Right ventricle myocardium inferior (tissue), 1 donor: ENCODE measurements at regions not wholly inside any gene's neighbourhood (a gene's known extent, or its start where the extent isn't known, plus 50 kb on each side); places are given as distances from the start of the nearest gene placed in this dataset.
"Not testable (repeated sequence)": the region's sequence is repeated elsewhere in the genome, so short reads cannot be mapped to it uniquely, and the experiment has no call there.

Source experiments
- ATAC-seq: fragments of 200-7000 bp; cut with Tn5 transposase; one replicate; pipeline ENCODE4 v1.9.1; 2020; ENCODE audit warnings: mild to moderate bottlenecking, moderate library complexity
- DNase-seq: peaks from one replicate; pipeline ENCODE4 v3.0.0; 2021; ENCODE audit errors: missing footprints
- intact Hi-C: fragments of 100-400 bp; cut with DNase I; formaldehyde crosslinking; loops from one replicate; pipeline ENCODE4 v1.11.0; 2022
- donor health status: DM: no; HTN: yes; CAD: no; lungs with severe emphysema.

DNA sequence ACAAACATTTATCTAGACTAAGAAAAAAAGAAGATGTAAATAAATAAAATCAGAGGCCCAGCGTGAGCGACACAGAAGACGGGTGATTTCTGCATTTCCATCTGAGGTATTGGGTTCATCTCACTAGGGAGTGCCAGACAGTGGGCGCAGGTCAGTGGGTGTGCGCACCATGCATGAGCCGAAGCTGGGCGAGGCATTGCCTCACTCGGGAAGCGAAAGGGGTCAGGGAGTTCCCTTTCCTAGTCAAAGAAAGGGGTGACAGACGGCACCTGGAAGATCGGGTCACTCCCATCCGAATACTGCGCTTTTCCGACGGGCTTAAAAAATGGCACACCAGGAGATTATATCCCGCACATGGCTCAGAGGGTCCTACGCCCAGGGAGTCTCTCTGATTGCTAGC lies 79.5 kb upstream of the ABCD2 start:
- not testable (repeated sequence) for DNase-seq, ATAC-seq
- intact Hi-C loops = loop anchor here (10.0 kb wide), 1 partner anchor 384 kb away; no protein-coding TSS in a partner anchor

- DNase-seq = no peak
- intact Hi-C loops = loop anchor here (10.0 kb wide), 1 partner anchor 382 kb away; no protein-coding TSS in a partner anchor
- ATAC-seq = no peak
These were observed 77.5 kb upstream of the ABCD2 start for GRCh38 chr12:39697108-39697507.

- intact Hi-C loops = loop anchor here (2.0 to 10.0 kb wide), 2 partner anchors 106 to 378 kb away; no protein-coding TSS in a partner anchor
- no peak for ATAC-seq
- no peak for DNase-seq
These were observed 72.8 kb upstream of the ABCD2 start for GRCh38 chr12:39692258-39692853.

DNA sequence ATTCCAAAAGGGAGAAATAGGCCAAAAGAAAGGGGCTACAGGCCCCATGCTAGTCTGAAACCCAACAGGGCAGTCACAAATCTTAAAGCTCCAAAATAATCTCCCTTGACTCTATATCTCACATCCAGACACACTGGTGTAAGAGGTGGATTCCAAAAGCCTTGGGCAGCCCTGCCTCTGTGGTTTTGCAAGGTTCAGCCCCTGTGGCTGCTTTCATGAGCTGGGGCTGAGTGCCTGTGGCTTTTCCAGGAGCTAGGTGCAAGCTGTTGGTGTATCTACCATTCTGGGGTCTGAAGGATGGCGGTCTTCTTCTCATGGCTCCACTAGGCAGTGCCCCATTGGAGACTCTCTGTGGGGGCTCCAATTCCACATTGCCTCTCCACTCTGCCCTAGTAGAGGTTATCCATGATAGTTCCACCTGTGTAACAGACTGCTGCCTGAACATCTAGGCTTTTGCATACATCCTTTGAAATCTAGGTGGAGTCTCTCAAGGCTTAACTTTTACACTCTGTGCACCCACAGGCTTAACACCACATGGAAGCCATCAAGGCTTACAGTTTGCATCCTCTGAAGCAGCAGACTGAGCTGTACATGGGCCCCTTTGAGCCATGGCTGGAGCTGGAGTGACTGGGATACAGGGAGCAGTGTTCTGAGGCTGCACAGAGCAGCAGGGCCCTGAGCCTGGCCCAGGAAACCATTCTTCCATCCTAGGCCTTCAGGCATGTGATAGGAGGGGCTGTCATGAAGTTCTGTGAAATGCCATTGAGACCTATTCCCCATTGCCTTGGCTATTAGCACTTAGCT lies 66.5 kb upstream of the ABCD2 start:
- DNase-seq (no peak), ATAC-seq (no peak)
- intact Hi-C loops = no loop called here

DNA sequence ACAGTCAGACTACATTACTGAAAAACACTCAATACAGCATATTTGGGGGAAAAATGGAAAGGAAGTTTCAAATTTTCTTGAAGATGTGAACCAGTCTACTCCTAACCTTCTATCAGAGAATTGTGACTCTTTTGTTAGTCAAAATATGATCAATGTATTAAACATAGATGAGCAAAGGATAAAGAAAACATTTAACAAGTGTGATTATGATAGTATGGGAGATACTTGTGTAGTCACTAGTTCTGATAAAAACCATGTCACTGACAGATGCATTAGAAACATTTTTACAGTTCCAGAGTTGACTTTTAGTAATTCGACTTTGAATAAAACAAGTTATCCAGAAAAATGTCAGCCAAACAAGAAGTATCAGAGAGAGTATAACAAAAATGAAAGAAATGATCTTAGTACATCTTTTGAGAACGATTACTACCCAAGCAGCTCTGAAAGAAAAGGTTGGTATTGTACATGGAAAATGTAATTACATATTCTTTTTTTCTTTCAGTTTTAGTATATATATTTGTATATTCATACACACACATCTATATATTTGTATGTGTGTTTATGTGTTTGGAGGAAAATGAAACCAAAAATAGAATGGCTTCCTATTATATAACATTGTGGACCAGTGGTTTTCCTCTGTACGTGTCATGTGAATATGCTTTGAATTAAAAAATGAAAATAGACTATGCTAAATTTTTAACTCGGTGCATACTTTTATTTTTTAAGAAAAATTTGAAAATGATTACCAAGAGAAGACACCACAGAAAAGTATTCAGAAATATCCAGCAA lies 63.3 kb upstream of the ABCD2 start:
- no peak for DNase-seq
- intact Hi-C loops = no loop called here
- no peak for ATAC-seq

DNA sequence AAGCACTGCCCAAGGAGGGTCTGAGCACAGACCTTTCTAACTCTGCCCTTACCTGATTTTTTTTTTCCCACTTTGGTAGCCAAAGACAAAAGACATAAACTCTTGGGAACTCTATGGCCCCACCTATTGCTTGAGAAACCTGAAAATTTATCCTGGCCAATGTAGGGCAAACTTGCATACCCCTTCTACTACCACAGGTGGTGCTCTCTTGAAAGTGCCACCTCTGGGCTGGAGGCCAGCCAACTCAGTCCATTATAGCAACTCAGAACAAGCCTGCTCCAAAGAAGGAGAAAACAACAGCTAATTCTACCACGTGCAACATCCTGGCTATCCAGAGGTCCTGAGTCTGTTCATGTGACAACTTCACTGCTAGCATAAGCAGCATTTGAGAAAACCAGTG lies 55.7 kb upstream of the ABCD2 start:
- no peak for ATAC-seq
- no peak for DNase-seq

GRCh38 chr12:39672976-39673375 lies 53.4 kb upstream of the ABCD2 start:
- DNase-seq (no peak), ATAC-seq (no peak)
- intact Hi-C loops = no loop called here

More for the DNA sequence above, 55.7 kb upstream of the ABCD2 start:
- intact Hi-C loops = no loop called here

DNA sequence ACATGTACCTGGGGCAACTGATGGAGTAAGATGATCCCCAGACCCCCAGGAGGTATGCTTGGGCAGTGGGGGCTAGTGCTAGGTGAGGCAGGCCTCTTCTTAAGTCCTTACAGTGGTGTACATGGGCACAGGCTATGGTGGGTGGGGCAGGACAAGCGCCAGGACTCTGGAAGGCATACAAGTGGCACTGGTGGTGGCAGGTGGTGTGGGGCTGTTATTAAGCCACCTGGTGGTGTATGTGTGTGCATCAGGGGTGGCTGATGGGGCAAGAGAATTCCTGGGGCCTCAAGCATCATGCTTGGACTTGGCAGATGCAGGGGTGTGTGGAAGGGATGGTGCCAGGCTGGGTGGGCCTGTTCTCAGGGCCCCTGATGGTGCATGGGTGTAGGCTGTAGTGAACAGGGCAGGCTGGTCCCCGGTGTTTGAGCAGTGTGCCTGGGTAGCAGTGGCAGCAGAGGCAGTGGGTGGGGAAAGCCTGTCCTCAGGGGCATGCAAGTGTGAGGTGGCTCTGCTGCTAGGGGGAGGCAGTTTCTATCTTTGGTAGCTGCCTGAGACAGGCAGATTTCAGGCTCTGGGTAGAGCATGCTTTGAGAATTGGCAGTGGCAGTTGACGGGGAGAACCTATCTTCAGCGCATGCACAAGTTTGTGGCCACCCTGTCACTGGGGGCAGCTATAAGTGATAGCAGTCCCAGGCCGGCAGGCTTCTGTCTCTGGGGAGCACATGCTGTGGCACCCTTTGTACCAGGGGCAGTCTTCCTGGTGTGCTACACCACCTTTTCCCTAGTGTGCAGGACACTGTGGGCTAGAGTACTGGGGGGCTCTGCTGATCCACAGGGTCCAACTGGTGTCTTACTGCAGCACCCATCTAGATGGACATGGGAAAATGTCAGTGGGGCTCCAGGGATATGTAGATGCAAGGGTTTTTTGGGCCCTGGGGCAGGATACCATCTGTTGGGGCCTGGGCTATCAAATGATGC lies 52.6 kb upstream of the ABCD2 start:
- intact Hi-C loops = no loop called here
- ATAC-seq (no peak), DNase-seq (peak; percentile 27)

DNA sequence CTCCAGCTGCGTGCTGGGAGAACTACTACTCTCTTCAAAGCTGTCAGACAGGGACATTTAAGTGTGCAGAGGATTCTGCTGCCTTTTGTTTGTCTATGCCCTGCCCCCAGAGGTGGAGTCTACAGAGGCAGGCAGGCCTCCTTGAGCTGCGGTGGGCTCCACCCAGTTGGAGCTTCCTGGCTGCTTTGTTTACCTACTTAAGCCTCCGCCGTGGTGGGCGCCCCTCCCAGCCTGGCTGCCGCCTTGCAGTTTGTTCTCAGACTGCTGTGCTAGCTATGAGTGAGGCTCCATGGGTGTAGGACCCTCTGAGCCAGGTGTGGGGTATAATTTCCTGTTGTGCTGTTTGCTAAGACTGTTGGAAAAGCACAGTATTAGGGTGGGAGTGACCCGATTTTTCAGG lies 49.9 kb upstream of the ABCD2 start:
- ATAC-seq, intact Hi-C loops: not testable (repeated sequence)
- DNase-seq = peak; percentile 43
